ENCODE measurements at regions not wholly inside any gene's neighbourhood (a gene's known extent, or its start where the extent isn't known, plus 50 kb on each side); places are given as distances from the start of the nearest gene placed in this dataset.

GRCh38 chr9:86796666-86797065 lies 150.6 kb downstream of the GAS1 start:
- Histone ChIP-seq H3F3A (ENCODE audit: insufficient read depth, low read depth) (peaks cover 9% of the 10 kb centered on the region; the same call in 1 of the 2 replicates), H4K20me1 (ENCODE audit: insufficient read depth) (no peaks in the 10 kb centered on the region), H3K27me3 (ENCODE audit: insufficient read depth, low read depth) (no peaks in the 10 kb centered on the region), H3K4me2 (no peak overlapping the region), H3K4me1 (replicated peaks; ENCODE audit: insufficient read depth) (peaks cover 10% of the 10 kb centered on the region), H3K9me2 (ENCODE audit: insufficient read depth) (no peaks in the 10 kb centered on the region), H3K79me2 (ENCODE audit: low read depth) (no peaks in the 10 kb centered on the region), H3K9me3 (ENCODE audit: insufficient read depth, low read depth) (no peaks in the 10 kb centered on the region), H3K27ac (no peak overlapping the region), H3K4me3 (no peak overlapping the region), H3K36me3 (ENCODE audit: low read depth) (no peaks in the 10 kb centered on the region), H2AFZ (no peak overlapping the region)
- CTCF ChIA-PET = no interaction called here
- POLR2A ChIA-PET (ENCODE audit: unreplicated experiment) = no interaction called here
- intact Hi-C loops (cut with micrococcal nuclease; ENCODE audit: unreplicated experiment) = loop anchor here (10.0 kb wide), 1 partner anchor 172 kb away; no protein-coding TSS in a partner anchor
- TF ChIP-seq EZH2 (IDR thresholded peaks at IDR 0.05; ENCODE audit: low read depth) = no peak
- TF ChIP-seq, protein P1, sequence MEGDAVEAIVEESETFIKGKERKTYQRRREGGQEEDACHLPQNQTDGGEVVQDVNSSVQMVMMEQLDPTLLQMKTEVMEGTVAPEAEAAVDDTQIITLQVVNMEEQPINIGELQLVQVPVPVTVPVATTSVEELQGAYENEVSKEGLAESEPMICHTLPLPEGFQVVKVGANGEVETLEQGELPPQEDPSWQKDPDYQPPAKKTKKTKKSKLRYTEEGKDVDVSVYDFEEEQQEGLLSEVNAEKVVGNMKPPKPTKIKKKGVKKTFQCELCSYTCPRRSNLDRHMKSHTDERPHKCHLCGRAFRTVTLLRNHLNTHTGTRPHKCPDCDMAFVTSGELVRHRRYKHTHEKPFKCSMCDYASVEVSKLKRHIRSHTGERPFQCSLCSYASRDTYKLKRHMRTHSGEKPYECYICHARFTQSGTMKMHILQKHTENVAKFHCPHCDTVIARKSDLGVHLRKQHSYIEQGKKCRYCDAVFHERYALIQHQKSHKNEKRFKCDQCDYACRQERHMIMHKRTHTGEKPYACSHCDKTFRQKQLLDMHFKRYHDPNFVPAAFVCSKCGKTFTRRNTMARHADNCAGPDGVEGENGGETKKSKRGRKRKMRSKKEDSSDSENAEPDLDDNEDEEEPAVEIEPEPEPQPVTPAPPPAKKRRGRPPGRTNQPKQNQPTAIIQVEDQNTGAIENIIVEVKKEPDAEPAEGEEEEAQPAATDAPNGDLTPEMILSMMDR (conservative IDR thresholded peaks at IDR 0.05) = no peak
- no peak for DNase-seq
- BruUV-seq (replicated peaks) = no TSS peak

DNA sequence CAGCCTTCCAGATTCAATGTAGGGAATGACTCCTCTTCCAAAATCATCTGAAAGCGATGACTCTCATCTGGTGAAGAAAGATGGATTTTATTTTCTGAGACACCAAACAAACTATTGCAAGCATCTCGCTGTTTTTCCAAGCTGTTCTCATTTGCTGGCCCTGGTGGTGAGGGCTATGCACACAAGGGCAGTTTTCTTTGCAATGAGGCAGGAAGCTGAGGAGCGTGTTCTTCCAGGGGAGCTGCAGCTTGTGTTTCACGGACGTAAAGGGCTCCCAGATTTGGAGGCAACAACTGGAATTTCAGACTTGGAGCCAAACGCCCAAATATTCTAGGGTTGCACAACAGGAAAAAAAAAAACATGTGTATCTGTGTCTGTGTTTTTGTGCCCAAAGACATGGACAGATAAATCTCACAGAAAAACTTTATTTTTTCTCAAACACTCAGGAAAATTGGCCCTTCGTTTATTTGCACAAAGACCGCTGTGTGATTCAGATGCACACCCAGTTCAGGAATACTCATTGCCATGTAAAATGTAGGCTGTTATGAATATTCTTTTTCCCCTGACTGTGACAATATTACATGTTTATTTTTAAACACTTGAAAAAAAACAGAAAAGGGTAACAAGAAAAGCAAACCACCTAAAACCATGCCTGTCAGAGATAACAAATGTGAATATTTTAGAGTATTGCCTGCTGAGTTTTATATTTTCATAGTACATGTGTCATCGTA lies 151.3 kb downstream of the GAS1 start:
- Histone ChIP-seq H3K9me2 (ENCODE audit: insufficient read depth) (no peaks in the 10 kb centered on the region), H4K20me1 (ENCODE audit: insufficient read depth) (no peaks in the 10 kb centered on the region), H3K4me2 (no peak overlapping the region), H3F3A (ENCODE audit: insufficient read depth, low read depth) (peaks cover 10% of the 10 kb centered on the region; the same call in 1 of the 2 replicates), H2AFZ (no peak overlapping the region), H3K79me2 (ENCODE audit: low read depth) (no peaks in the 10 kb centered on the region), H3K4me1 (replicated peaks; ENCODE audit: insufficient read depth) (peaks cover 12% of the 10 kb centered on the region), H3K36me3 (ENCODE audit: low read depth) (no peaks in the 10 kb centered on the region), H3K27ac (no peak overlapping the region), H3K27me3 (ENCODE audit: insufficient read depth, low read depth) (no peaks in the 10 kb centered on the region), H3K4me3 (no peak overlapping the region), H3K9me3 (ENCODE audit: insufficient read depth, low read depth) (no peaks in the 10 kb centered on the region)
- ChIA-PET CTCF (no interaction called here), POLR2A (ENCODE audit: unreplicated experiment) (no interaction called here)
- intact Hi-C loops (cut with micrococcal nuclease; ENCODE audit: unreplicated experiment) = loop anchor here (10.0 kb wide), 1 partner anchor 171 kb away; no protein-coding TSS in a partner anchor
- DNase-seq = no peak
- TF ChIP-seq, protein P1 (conservative IDR thresholded peaks at IDR 0.05) = no peak
- TF ChIP-seq EZH2 (IDR thresholded peaks at IDR 0.05; ENCODE audit: low read depth) = no peak
- BruUV-seq (replicated peaks) = no TSS peak

DNA sequence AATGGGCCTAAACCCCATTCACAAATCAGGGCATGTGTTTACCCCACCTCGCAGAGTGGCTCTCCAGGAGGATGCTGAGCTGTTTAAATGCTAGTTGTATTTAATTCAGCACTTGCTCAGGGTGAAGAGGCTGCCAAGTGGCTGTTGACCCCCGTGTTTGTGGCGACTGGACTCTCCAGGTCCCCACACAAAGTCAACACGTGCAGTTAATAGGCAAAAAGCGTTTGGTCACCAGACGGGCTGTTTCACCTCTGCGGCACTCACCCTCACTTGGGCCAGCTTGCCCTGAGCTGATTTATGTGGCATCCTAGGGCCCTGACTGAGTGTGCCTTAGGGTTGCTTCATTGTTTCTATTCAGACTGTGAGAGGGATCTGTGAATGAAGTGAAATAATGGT lies 152.3 kb downstream of the GAS1 start:
- peaks cover 10% of the 10 kb centered on the region; the same call in 1 of the 2 replicates for H3F3A ChIP-seq (ENCODE audit: insufficient read depth, low read depth)
- ChIA-PET CTCF (no interaction called here), POLR2A (ENCODE audit: unreplicated experiment) (no interaction called here)
- H3K4me2 ChIP-seq = no peak overlapping the region
- no peak overlapping the region for H3K4me3 ChIP-seq
- no peaks in the 10 kb centered on the region for H3K9me3 ChIP-seq (ENCODE audit: insufficient read depth, low read depth)
- no peak overlapping the region for H2AFZ ChIP-seq
- TF ChIP-seq, protein P1 (conservative IDR thresholded peaks at IDR 0.05) = no peak
- TF ChIP-seq EZH2 (IDR thresholded peaks at IDR 0.05; ENCODE audit: low read depth) = no peak
- BruUV-seq (replicated peaks) = no TSS peak
- DNase-seq = no peak
- H3K36me3 ChIP-seq (ENCODE audit: low read depth) = no peaks in the 10 kb centered on the region
- no peaks in the 10 kb centered on the region for H3K27me3 ChIP-seq (ENCODE audit: insufficient read depth, low read depth)
- H4K20me1 ChIP-seq (ENCODE audit: insufficient read depth) = no peaks in the 10 kb centered on the region
- no peaks in the 10 kb centered on the region for H3K79me2 ChIP-seq (ENCODE audit: low read depth)
- no peaks in the 10 kb centered on the region for H3K9me2 ChIP-seq (ENCODE audit: insufficient read depth)
- H3K4me1 ChIP-seq (replicated peaks; ENCODE audit: insufficient read depth) = peaks cover 12% of the 10 kb centered on the region
- no peak overlapping the region for H3K27ac ChIP-seq
- intact Hi-C loops (cut with micrococcal nuclease; ENCODE audit: unreplicated experiment) = loop anchor here (10.0 kb wide), 1 partner anchor 170 kb away; no protein-coding TSS in a partner anchor

Measured in PC-9 (cell line).